ENCODE measurements at regions not wholly inside any gene's neighbourhood (a gene's known extent, or its start where the extent isn't known, plus 50 kb on each side); places are given as distances from the start of the nearest gene placed in this dataset.
"Not testable (repeated sequence)": the region's sequence is repeated elsewhere in the genome, so short reads cannot be mapped to it uniquely, and the experiment has no call there.

GRCh38 chr4:118591339-118592046, 93.7 kb upstream of the METTL14 start:
- not testable (repeated sequence) for H3K27me3 Mint-ChIP-seq, H3K9me3 Mint-ChIP-seq, H3K36me3 Mint-ChIP-seq
- H3K4me1 Mint-ChIP-seq: peaks cover 7 to 14% (median 8%) of the 10 kb centered on the region in 3 donors
- H3K4me3 Mint-ChIP-seq: peak overlapping the region; percentile 93 to 99 (median 98)
- H3K27ac Mint-ChIP-seq: peak overlapping the region; percentile 99 to 100 (median 100)

- H3K9me3 Mint-ChIP-seq, H3K27me3 Mint-ChIP-seq, H3K36me3 Mint-ChIP-seq: not testable (repeated sequence)
- Mint-ChIP-seq H3K4me1 (peaks cover 7 to 14% (median 8%) of the 10 kb centered on the region in 3 donors), H3K4me3 (peak overlapping the region in 2 of 4 donors; percentile 93 to 97), H3K27ac (peak overlapping the region in 1 of 3 donors; percentile 100)
These were observed 92.9 kb upstream of the METTL14 start for GRCh38 chr4:118592289-118592688.

- H3K27me3 Mint-ChIP-seq, H3K27ac Mint-ChIP-seq, H3K4me1 Mint-ChIP-seq, H3K4me3 Mint-ChIP-seq, H3K36me3 Mint-ChIP-seq, H3K9me3 Mint-ChIP-seq: not testable (repeated sequence)
These were observed 89.3 kb upstream of the METTL14 start for GRCh38 chr4:118595883-118596282.

GRCh38 chr4:118625097-118625496, 60.1 kb upstream of the METTL14 start:
- H3K9me3 Mint-ChIP-seq, H3K36me3 Mint-ChIP-seq, H3K4me3 Mint-ChIP-seq, H3K27me3 Mint-ChIP-seq, H3K4me1 Mint-ChIP-seq, H3K27ac Mint-ChIP-seq: not testable (repeated sequence)

- H3K4me1 Mint-ChIP-seq, H3K4me3 Mint-ChIP-seq, H3K9me3 Mint-ChIP-seq, H3K27ac Mint-ChIP-seq, H3K27me3 Mint-ChIP-seq, H3K36me3 Mint-ChIP-seq: not testable (repeated sequence)
These were observed 55.5 kb upstream of the METTL14 start for GRCh38 chr4:118629697-118630096.

- not testable (repeated sequence) for H3K4me1 Mint-ChIP-seq, H3K27me3 Mint-ChIP-seq, H3K36me3 Mint-ChIP-seq, H3K4me3 Mint-ChIP-seq, H3K27ac Mint-ChIP-seq, H3K9me3 Mint-ChIP-seq
These were observed 54.3 kb upstream of the METTL14 start for GRCh38 chr4:118630897-118631296.

GRCh38 chr4:118631321-118632050, 53.7 kb upstream of the METTL14 start:
- H3K27ac Mint-ChIP-seq: peak overlapping the region in 1 of 3 donors; percentile 63
- H3K4me3 Mint-ChIP-seq, H3K4me1 Mint-ChIP-seq, H3K27me3 Mint-ChIP-seq, H3K36me3 Mint-ChIP-seq, H3K9me3 Mint-ChIP-seq: not testable (repeated sequence)

GRCh38 chr4:118633476-118633875, 51.7 kb upstream of the METTL14 start:
- not testable (repeated sequence) for H3K4me1 Mint-ChIP-seq, H3K4me3 Mint-ChIP-seq, H3K27ac Mint-ChIP-seq, H3K36me3 Mint-ChIP-seq, H3K27me3 Mint-ChIP-seq, H3K9me3 Mint-ChIP-seq

- not testable (repeated sequence) for H3K4me1 Mint-ChIP-seq, H3K27me3 Mint-ChIP-seq, H3K4me3 Mint-ChIP-seq, H3K36me3 Mint-ChIP-seq, H3K27ac Mint-ChIP-seq, H3K9me3 Mint-ChIP-seq
These were observed 50.9 kb upstream of the METTL14 start for GRCh38 chr4:118634126-118634875.

Measured in IgD-negative memory B cell (primary cell).